ENCODE measurements at regions not wholly inside any gene's neighbourhood (a gene's known extent, or its start where the extent isn't known, plus 50 kb on each side); places are given as distances from the start of the nearest gene placed in this dataset.

DNA sequence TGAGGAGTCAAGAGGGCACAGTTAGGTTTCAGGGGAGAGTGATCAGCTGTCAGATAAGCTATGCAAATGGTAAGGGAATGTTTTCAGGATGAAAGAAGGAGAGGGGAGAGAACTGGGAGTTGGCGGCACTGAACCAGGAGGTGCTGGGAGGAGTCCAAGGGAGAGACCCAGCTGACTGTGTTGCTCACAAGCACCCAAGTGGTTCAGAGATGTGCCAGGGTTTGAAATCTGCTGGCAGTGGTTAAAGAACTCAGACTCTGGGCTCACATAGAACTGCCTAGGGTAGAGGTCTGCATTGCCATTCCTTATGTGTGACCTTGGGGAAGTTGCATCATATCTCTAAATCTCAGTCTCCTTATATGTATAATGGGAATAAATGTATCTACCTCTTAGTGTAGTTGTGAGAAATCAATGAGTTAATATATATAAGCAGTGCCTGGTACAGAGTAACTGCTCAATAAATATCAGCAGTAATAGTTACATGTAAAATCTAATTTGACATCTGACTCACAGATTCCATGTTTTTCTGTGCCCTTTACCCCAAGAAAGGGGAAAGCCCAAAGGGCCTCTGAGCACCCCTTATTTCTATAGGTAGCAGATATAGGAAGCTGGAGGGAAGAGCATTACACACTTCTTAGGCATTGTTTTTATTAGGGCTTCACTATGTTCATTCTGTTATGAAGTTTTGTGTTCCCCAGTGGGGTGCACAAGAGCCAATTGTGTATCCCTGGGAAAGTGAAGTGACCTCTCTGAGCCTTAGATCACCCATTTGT lies 66.9 kb upstream of the SESN3 start:
- H3K9me3 ChIP-seq, result no peaks in the 10 kb centered on the region
- no peak overlapping the region for H3K27ac ChIP-seq
- no peak for DNase-seq (ENCODE audit: low spot score)
- no peaks in the 10 kb centered on the region for H3K36me3 ChIP-seq
- H3K4me3 ChIP-seq, result no peak overlapping the region
- H3K4me1 ChIP-seq, result no peaks in the 10 kb centered on the region
- TF ChIP-seq, protein P1, sequence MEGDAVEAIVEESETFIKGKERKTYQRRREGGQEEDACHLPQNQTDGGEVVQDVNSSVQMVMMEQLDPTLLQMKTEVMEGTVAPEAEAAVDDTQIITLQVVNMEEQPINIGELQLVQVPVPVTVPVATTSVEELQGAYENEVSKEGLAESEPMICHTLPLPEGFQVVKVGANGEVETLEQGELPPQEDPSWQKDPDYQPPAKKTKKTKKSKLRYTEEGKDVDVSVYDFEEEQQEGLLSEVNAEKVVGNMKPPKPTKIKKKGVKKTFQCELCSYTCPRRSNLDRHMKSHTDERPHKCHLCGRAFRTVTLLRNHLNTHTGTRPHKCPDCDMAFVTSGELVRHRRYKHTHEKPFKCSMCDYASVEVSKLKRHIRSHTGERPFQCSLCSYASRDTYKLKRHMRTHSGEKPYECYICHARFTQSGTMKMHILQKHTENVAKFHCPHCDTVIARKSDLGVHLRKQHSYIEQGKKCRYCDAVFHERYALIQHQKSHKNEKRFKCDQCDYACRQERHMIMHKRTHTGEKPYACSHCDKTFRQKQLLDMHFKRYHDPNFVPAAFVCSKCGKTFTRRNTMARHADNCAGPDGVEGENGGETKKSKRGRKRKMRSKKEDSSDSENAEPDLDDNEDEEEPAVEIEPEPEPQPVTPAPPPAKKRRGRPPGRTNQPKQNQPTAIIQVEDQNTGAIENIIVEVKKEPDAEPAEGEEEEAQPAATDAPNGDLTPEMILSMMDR (IDR thresholded peaks at IDR 0.05), result no peak
- no peaks in the 10 kb centered on the region for H3K27me3 ChIP-seq

DNA sequence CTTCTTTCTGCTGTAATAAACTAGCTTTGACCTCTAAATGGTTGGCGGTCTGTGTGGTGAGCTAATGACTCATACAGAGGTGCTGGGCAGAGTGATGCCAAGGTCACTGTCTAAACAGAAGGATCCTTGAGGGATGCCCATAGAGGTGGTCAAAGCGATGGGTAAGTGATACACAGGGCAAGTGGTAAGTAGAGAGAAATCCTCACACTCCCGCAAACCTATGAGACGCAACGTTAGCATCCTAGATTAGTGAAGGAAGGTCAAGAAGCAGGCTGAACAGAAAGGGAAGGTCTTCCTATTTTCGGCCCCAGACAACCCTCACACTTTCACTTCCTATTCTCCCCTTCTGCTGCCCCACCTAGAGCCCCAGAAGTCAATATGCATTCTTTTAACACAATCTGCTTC lies 65.6 kb upstream of the SESN3 start:
- H3K9me3 ChIP-seq, result no peaks in the 10 kb centered on the region
- no peaks in the 10 kb centered on the region for H3K27me3 ChIP-seq
- no peaks in the 10 kb centered on the region for H3K36me3 ChIP-seq
- TF ChIP-seq, protein P1 (IDR thresholded peaks at IDR 0.05), result no peak
- DNase-seq (ENCODE audit: low spot score), result no peak
- no peak overlapping the region for H3K27ac ChIP-seq
- H3K4me3 ChIP-seq, result no peak overlapping the region
- no peaks in the 10 kb centered on the region for H3K4me1 ChIP-seq

DNA sequence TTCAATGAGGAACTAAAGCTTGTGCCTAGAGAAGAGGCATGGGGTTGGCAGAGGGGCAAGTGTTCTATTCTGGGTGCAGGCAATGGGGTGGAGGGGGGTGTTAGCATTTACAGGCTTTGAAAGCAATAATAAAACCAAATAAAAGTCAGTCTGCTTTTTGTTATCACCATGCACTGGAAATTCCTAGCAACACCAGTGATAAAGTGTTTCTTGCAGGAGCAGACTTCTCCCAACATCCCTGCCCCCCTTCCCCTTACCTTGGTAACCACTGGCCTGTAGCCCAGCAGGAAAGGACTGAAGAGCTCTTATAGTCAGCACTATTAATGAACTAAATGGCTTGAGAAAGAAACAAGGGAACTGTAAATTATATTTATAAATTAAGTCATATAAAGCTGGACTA lies 65.2 kb upstream of the SESN3 start:
- Histone ChIP-seq H3K27ac (no peak overlapping the region), H3K4me1 (no peaks in the 10 kb centered on the region), H3K36me3 (no peaks in the 10 kb centered on the region), H3K4me3 (no peak overlapping the region), H3K9me3 (no peaks in the 10 kb centered on the region), H3K27me3 (no peaks in the 10 kb centered on the region)
- TF ChIP-seq, protein P1 (IDR thresholded peaks at IDR 0.05), result no peak
- no peak for DNase-seq (ENCODE audit: low spot score)

DNA sequence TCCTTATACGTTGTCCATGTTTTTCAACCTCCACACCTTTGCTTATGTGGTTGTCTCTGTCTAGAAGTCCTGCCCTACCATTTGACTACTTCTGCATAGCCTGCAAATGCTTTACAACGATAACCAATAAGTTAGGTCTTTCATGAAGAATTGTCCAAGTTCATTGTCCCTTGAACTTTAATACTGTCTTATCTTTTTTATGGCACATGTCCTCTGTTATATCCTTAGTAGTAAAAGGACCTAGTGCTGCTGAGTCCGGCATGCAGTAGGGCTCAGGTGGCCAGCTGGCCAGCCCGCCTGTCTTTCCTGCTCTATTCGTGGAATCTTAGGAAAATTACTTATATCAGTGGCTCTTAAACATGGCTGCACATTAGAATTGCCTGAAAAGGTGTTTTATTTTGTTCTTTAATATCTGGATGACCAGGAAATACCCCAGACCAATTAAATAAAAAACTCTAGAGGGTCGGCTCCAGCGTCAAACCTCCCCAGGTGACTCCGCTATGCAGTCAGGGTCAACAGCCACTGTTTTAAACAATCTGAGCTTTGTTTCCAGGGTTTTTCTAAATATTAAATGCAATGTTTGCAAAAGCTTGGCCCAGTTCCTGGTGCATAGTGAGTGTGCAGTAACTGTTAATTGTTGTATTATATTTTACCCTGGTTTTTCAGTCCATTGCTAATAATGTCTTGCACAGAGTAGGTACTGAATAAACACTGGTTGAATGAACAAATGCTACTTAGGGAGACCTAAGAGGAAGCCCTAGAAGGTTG lies 64.6 kb upstream of the SESN3 start:
- DNase-seq (ENCODE audit: low spot score), result no peak
- no peaks in the 10 kb centered on the region for H3K36me3 ChIP-seq
- H3K27ac ChIP-seq, result no peak overlapping the region
- no peaks in the 10 kb centered on the region for H3K4me1 ChIP-seq
- H3K9me3 ChIP-seq, result no peaks in the 10 kb centered on the region
- H3K27me3 ChIP-seq, result no peaks in the 10 kb centered on the region
- no peak overlapping the region for H3K4me3 ChIP-seq
- TF ChIP-seq, protein P1 (IDR thresholded peaks at IDR 0.05), result no peak

DNA sequence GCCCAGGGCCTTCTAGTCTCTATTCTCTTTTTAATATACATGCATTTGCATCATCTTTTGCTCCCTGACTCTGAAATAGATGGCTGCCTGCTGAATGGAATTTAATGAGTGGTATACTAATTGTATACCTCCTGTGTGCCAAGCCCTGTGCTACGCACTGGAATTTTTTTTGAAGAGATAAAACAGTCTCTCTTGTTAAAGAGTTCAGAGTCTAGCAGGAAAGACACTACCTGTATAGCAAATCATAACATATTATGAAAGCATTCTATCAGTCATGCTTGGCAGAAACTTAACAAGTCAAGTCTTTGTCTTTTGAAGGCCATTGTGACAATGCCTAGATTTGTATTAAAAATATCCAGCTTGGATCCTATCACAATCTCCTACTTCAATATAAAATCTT lies 63.7 kb upstream of the SESN3 start:
- Histone ChIP-seq H3K9me3 (no peaks in the 10 kb centered on the region), H3K27ac (no peak overlapping the region), H3K4me1 (no peaks in the 10 kb centered on the region), H3K27me3 (no peaks in the 10 kb centered on the region), H3K4me3 (no peak overlapping the region), H3K36me3 (no peaks in the 10 kb centered on the region)
- TF ChIP-seq, protein P1 (IDR thresholded peaks at IDR 0.05), result no peak
- no peak for DNase-seq (ENCODE audit: low spot score)
